ENCODE measurements at regions not wholly inside any gene's neighbourhood (a gene's known extent, or its start where the extent isn't known, plus 50 kb on each side); places are given as distances from the start of the nearest gene placed in this dataset.

DNA sequence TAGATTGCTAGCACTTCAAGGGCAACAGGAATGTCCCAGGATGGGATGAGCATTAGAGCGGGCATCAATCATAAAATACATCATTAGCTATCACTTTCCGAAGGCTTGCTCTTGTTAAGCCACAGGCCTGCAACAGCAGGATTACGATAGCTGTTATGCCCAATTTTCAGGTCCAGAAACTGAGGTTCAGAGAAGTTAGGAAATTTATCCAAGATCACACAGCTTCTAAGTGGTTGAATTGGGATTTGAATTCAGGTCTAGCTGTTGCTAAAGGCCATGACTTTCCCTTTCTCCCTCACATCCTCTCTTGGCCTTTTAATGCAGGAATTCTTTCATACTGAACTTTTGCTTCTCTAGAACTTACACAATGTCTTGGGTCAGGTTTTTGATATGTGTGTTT lies 119.4 kb upstream of the ERCC6L2 start:
- TF ChIP-seq, protein P1, sequence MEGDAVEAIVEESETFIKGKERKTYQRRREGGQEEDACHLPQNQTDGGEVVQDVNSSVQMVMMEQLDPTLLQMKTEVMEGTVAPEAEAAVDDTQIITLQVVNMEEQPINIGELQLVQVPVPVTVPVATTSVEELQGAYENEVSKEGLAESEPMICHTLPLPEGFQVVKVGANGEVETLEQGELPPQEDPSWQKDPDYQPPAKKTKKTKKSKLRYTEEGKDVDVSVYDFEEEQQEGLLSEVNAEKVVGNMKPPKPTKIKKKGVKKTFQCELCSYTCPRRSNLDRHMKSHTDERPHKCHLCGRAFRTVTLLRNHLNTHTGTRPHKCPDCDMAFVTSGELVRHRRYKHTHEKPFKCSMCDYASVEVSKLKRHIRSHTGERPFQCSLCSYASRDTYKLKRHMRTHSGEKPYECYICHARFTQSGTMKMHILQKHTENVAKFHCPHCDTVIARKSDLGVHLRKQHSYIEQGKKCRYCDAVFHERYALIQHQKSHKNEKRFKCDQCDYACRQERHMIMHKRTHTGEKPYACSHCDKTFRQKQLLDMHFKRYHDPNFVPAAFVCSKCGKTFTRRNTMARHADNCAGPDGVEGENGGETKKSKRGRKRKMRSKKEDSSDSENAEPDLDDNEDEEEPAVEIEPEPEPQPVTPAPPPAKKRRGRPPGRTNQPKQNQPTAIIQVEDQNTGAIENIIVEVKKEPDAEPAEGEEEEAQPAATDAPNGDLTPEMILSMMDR (IDR thresholded peaks at IDR 0.05): no peak
- no peak for TF ChIP-seq POLR2A (IDR thresholded peaks at IDR 0.05)
